ENCODE measurements at regions not wholly inside any gene's neighbourhood (a gene's known extent, or its start where the extent isn't known, plus 50 kb on each side); places are given as distances from the start of the nearest gene placed in this dataset.

- no peak overlapping the region for H2AFZ ChIP-seq (ENCODE audit: low read depth)
- H3K9me3 ChIP-seq = no peaks in the 10 kb centered on the region
- ChIA-PET CTCF (interaction anchor here (0.8 to 1.2 kb wide), 2 partner anchors 11 to 29 kb away, joined by 3 to 6 read pairs; no protein-coding TSS in a partner anchor), POLR2A (no interaction called here)
- no peak overlapping the region for H3K4me2 ChIP-seq
- H3K27me3 ChIP-seq (ENCODE audit: insufficient read depth) = no peaks in the 10 kb centered on the region
- WGBS (ENCODE audit: low lambda C conversion rate) = 54% methylated on average over 10 of the region's 10 CpGs
- no peak for TF ChIP-seq TEAD4 (IDR thresholded peaks at IDR 0.05; ENCODE audit: borderline replicate concordance, insufficient read depth)
- no peaks in the 10 kb centered on the region; a peak in 1 of 4 replicates for H3K4me1 ChIP-seq (ENCODE audit: control insufficient read depth in 1 of 2, insufficient read depth in 2 of 2, low read depth in 1 of 2, low read length in 1 of 2)
- H3K36me3 ChIP-seq (replicated peaks in 1 of 2; ENCODE audit: control insufficient read depth in 1 of 2, insufficient read depth in 2 of 2, low read length in 1 of 2) = no peaks in the 10 kb centered on the region
- no peaks in the 10 kb centered on the region for H3K9me2 ChIP-seq
- DNase-seq = no peak
- no peaks in the 10 kb centered on the region for H4K20me1 ChIP-seq (ENCODE audit: insufficient read depth)
- H3K9ac ChIP-seq = no peak overlapping the region
- H3F3A ChIP-seq (replicated peaks; ENCODE audit: insufficient read depth) = no peaks in the 10 kb centered on the region
- H3K27ac ChIP-seq (ENCODE audit: low read depth in 2 of 2, low read length in 1 of 2) = no peak overlapping the region
- H3K79me2 ChIP-seq (ENCODE audit: insufficient read depth) = no peaks in the 10 kb centered on the region
- no peak overlapping the region for H3K4me3 ChIP-seq (ENCODE audit: low read depth in 2 of 2, low read length in 1 of 2)
Measured at GRCh38 chr1:17952506-17952905, 155.1 kb upstream of the IGSF21 start.

- Histone ChIP-seq H3K36me3 (replicated peaks in 1 of 2; ENCODE audit: control insufficient read depth in 1 of 2, insufficient read depth in 2 of 2, low read length in 1 of 2) (no peaks in the 10 kb centered on the region), H3K4me3 (ENCODE audit: low read depth in 2 of 2, low read length in 1 of 2) (no peak overlapping the region), H3K27ac (ENCODE audit: low read depth in 2 of 2, low read length in 1 of 2) (no peak overlapping the region), H3K4me2 (no peak overlapping the region), H3K9me2 (no peaks in the 10 kb centered on the region), H3K79me2 (ENCODE audit: insufficient read depth) (no peaks in the 10 kb centered on the region), H3K4me1 (ENCODE audit: control insufficient read depth in 1 of 2, insufficient read depth in 2 of 2, low read depth in 1 of 2, low read length in 1 of 2) (peaks cover 0 to 3% of the 10 kb centered on the region in 2 experiments; a peak in 1 of 4 replicates), H2AFZ (ENCODE audit: low read depth) (no peak overlapping the region), H3K27me3 (ENCODE audit: insufficient read depth) (no peaks in the 10 kb centered on the region), H3K9ac (no peak overlapping the region), H3K9me3 (no peaks in the 10 kb centered on the region), H3F3A (replicated peaks; ENCODE audit: insufficient read depth) (no peaks in the 10 kb centered on the region), H4K20me1 (ENCODE audit: insufficient read depth) (no peaks in the 10 kb centered on the region)
- TF ChIP-seq ELF1 (IDR thresholded peaks at IDR 0.05) = no peak
- TF ChIP-seq USF2 (IDR thresholded peaks at IDR 0.05; ENCODE audit: borderline replicate concordance, low read depth, low read length) = no peak
- TF ChIP-seq EP300 (IDR thresholded peaks at IDR 0.05; ENCODE audit: borderline replicate concordance in 1 of 2, low read depth in 1 of 2, low read length in 1 of 2) = no peak
- TF ChIP-seq MXI1 (IDR thresholded peaks at IDR 0.05; ENCODE audit: low read depth, low read length) = no peak
- no peak for TF ChIP-seq SMC3 (IDR thresholded peaks at IDR 0.05; ENCODE audit: low read depth, low read length)
- TF ChIP-seq USF1 (IDR thresholded peaks at IDR 0.05; ENCODE audit: borderline replicate concordance, low read depth) = no peak
- no peak for TF ChIP-seq TCF12 (IDR thresholded peaks at IDR 0.05)
- no peak for TF ChIP-seq GATA2 (CRISPR knock-in tag; IDR thresholded peaks at IDR 0.05)
- no peak for TF ChIP-seq CHD2 (IDR thresholded peaks at IDR 0.05; ENCODE audit: low read length, partially characterized antibody)
- TF ChIP-seq TEAD4 (IDR thresholded peaks at IDR 0.05; ENCODE audit: borderline replicate concordance, insufficient read depth) = no peak
- ChIA-PET CTCF (interaction anchor here (1.6 to 2.0 kb wide), 3 partner anchors 9 to 18 kb away, joined by 3 to 7 read pairs (median 4); no protein-coding TSS in a partner anchor), POLR2A (no interaction called here)
- 59% methylated on average over 4 of the region's 4 CpGs for WGBS (ENCODE audit: low lambda C conversion rate)
- DNase-seq = no peak
Measured at GRCh38 chr1:17953921-17954320, 153.7 kb upstream of the IGSF21 start.
